Lung (tissue), 11 donors: ENCODE measurements at regions not wholly inside any gene's neighbourhood (a gene's known extent, or its start where the extent isn't known, plus 50 kb on each side); places are given as distances from the start of the nearest gene placed in this dataset.

Experiments used
- ATAC-seq: fragments of 200-7000 bp; cut with Tn5 transposase; one replicate; pipeline ENCODE4 v1.9.1; 2020; ENCODE audit warnings: moderate number of reproducible peaks; ENCODE audit not compliant: insufficient read depth, low FRiP score
- DNase-seq, 3 donors: peaks; one replicate each; pipeline ENCODE4 v3.0.0-alpha.2; 2013 to 2017
- H3K27ac ChIP-seq, 2 donors: one replicate each; pipeline ENCODE4 v1.5.1; 2013; ENCODE audit warnings: mild to moderate bottlenecking in 2 of 2, moderate library complexity in 2 of 2, control low read depth in 1 of 2, inconsistent platforms in 1 of 2, low read depth in 1 of 2, low read length in 1 of 2
- H3K27me3 ChIP-seq, 3 donors: one replicate each; pipeline ENCODE4 v1.5.1; 2013; ENCODE audit warnings: low read length in 2 of 3; ENCODE audit not compliant: control insufficient read depth in 3 of 3, insufficient read depth in 3 of 3
- H3K36me3 ChIP-seq, 4 donors: one replicate each; pipeline ENCODE4 v1.5.1; 2013; ENCODE audit warnings: low read length in 4 of 4, mild to moderate bottlenecking in 1 of 4, moderate library complexity in 1 of 4; ENCODE audit not compliant: control insufficient read depth in 4 of 4, insufficient read depth in 4 of 4
- H3K4me1 ChIP-seq, 5 donors: one replicate each; pipeline ENCODE4 v1.5.1; 2013; ENCODE audit warnings: low read length in 5 of 5, mild to moderate bottlenecking in 2 of 5, moderate library complexity in 1 of 5; ENCODE audit not compliant: control insufficient read depth in 5 of 5, insufficient read depth in 5 of 5
- H3K4me3 ChIP-seq: one replicate; pipeline ENCODE4 v1.5.1; 2013; ENCODE audit warnings: mild to moderate bottlenecking, control low read depth, moderate library complexity
- H3K9ac ChIP-seq, 2 donors: one replicate each; pipeline ENCODE4 v1.5.1; 2013; ENCODE audit warnings: low read length in 2 of 2, control low read depth in 1 of 2; ENCODE audit not compliant: insufficient read depth in 1 of 2
- H3K9me3 ChIP-seq, 4 donors: one replicate each; pipeline ENCODE4 v1.5.1; 2013; ENCODE audit warnings: low read length in 3 of 4, mild to moderate bottlenecking in 1 of 4, moderate library complexity in 1 of 4; ENCODE audit not compliant: control insufficient read depth in 4 of 4, insufficient read depth in 3 of 4
- CTCF ChIP-seq: IDR thresholded peaks from 2 replicates; pipeline ENCODE4 v1.5.1; 2012; ENCODE audit warnings: mild to moderate bottlenecking; ENCODE audit errors: control extremely low read depth, extremely low read depth
- WGBS, 2 donors: extraction: QIAGEN DNeasy Blood & Tissue Kit; methylation state at CpG; one replicate each; pipeline ENCODE4 v1.1.7; 2013; 5-methylcytosine and 5-hydroxymethylcytosine counted together
- donor health status: control.
- donor health status: control.
- donor health status: Bipolar disorder and iron deficiency.
- donor health status: healthy.
- donor health status: DM: yes; HTN: yes; CAD: no.

GRCh38 chr1:212177542-212177941 is 107.7 kb upstream of the PPP2R5A start:
- no peaks in the 10 kb centered on the region for H3K27me3 ChIP-seq
- no peak overlapping the region for H3K27ac ChIP-seq
- no peak overlapping the region for H3K9ac ChIP-seq
- no peaks in the 10 kb centered on the region for H3K36me3 ChIP-seq
- no peak for ATAC-seq
- TF ChIP-seq CTCF: no peak
- 98 to 100% methylated on average over 2 of the region's 2 CpGs for whole genome bisulfite sequencing, 2 donors
- no peak overlapping the region for H3K4me3 ChIP-seq
- peaks cover 0 to 10% (median 7%) of the 10 kb centered on the region in 5 donors for H3K4me1 ChIP-seq
- no peak for DNase-seq
- peaks cover 0 to 2% (median 0%) of the 10 kb centered on the region in 4 donors for H3K9me3 ChIP-seq

GRCh38 chr1:212178851-212179250 is 106.4 kb upstream of the PPP2R5A start:
- Histone ChIP-seq H3K9ac (no peak overlapping the region), H3K27ac (peak overlapping the region in 1 of 2 donors; percentile 33), H3K36me3 (no peaks in the 10 kb centered on the region), H3K4me3 (no peak overlapping the region), H3K4me1 (peaks cover 0 to 10% (median 7%) of the 10 kb centered on the region in 5 donors), H3K27me3 (no peaks in the 10 kb centered on the region), H3K9me3 (peaks cover 0 to 2% (median 0%) of the 10 kb centered on the region in 4 donors)
- peak in 1 of 3 donors; percentile 39 for DNase-seq
- WGBS, 2 donors: 60 to 66% methylated on average over 2 of the region's 2 CpGs
- no peak for TF ChIP-seq CTCF
- ATAC-seq: no peak

- Histone ChIP-seq H3K27me3 (no peaks in the 10 kb centered on the region), H3K36me3 (no peaks in the 10 kb centered on the region), H3K9ac (no peak overlapping the region), H3K4me1 (peaks cover 0 to 10% (median 7%) of the 10 kb centered on the region in 5 donors), H3K27ac (peak overlapping the region in 1 of 2 donors; percentile 33), H3K4me3 (no peak overlapping the region), H3K9me3 (peaks cover 0 to 2% (median 0%) of the 10 kb centered on the region in 4 donors)
- 87 to 93% methylated on average over 2 of the region's 2 CpGs for WGBS, 2 donors
- ATAC-seq (no peak), DNase-seq (no peak)
- TF ChIP-seq CTCF: no peak
These were observed 105.7 kb upstream of the PPP2R5A start for GRCh38 chr1:212179394-212180076.
